ENCODE measurements at regions not wholly inside any gene's neighbourhood (a gene's known extent, or its start where the extent isn't known, plus 50 kb on each side); places are given as distances from the start of the nearest gene placed in this dataset.

DNA sequence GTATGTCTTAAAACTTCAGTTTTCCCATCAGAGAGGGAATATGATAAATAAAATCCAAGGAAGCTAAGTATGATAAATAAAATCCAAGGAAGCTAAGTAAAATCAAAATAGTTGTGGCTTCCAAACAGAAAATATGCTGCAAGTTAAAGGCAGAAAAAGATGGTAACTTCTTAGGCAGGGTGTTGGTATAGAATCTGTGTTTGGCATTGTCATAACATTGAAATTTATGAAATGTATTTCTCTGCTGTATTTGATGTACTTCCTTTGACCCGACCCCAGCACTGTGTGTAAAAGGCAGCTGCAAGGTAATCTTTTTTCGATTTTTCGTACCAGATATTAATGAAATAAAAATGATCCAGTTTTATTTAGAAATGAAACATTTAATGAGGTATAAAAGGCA lies 537.2 kb downstream of the TFEC start:
- Histone ChIP-seq H4K20me1 (ENCODE audit: insufficient read depth, low read length) (no peaks in the 10 kb centered on the region), H3K4me2 (ENCODE audit: low read depth, low read length) (no peak overlapping the region), H3K23ac (ENCODE audit: low read depth, low read length) (no peak overlapping the region), H3K36me3 (ENCODE audit: control insufficient read depth, insufficient read depth, low read length) (no peaks in the 10 kb centered on the region), H4K91ac (ENCODE audit: insufficient read depth, low read depth, low read length) (no peak overlapping the region), H3K4me3 (ENCODE audit: insufficient read depth, low read depth, low read length) (no peak overlapping the region), H2BK5ac (ENCODE audit: low read depth, low read length, poor library complexity, severe bottlenecking) (no peak overlapping the region), H3K4me1 (ENCODE audit: control insufficient read depth, insufficient read depth, low read length) (peaks cover 3% of the 10 kb centered on the region), H3K27ac (ENCODE audit: insufficient read depth, low read length) (no peak overlapping the region), H3K79me1 (ENCODE audit: low read depth in 1 of 2, low read length in 2 of 2) (no peaks in the 10 kb centered on the region), H2AK9ac (replicated peaks; ENCODE audit: low read depth, low read length, poor library complexity) (no peak overlapping the region), H2AK5ac (ENCODE audit: low read depth, low read length) (no peak overlapping the region), H2AFZ (replicated peaks; ENCODE audit: low read length, poor library complexity) (no peak overlapping the region), H3K9me3 (ENCODE audit: control insufficient read depth, insufficient read depth, low read length) (no peaks in the 10 kb centered on the region), H3K27me3 (ENCODE audit: control insufficient read depth, insufficient read depth, low read length) (no peaks in the 10 kb centered on the region), H4K5ac (ENCODE audit: low read depth, low read length) (no peak overlapping the region), H3K14ac (replicated peaks; ENCODE audit: low read depth, low read length) (no peak overlapping the region), H3K4ac (ENCODE audit: low read depth, low read length) (no peak overlapping the region), H3K56ac (ENCODE audit: extremely low read depth, insufficient read depth, low read length) (no peak overlapping the region), H2BK20ac (ENCODE audit: low read depth, low read length) (no peak overlapping the region), H3K9ac (ENCODE audit: low read depth, low read length) (no peak overlapping the region), H4K8ac (ENCODE audit: low read depth in 2 of 2, low read length in 2 of 2) (no peak overlapping the region), H3K9me1 (ENCODE audit: insufficient read depth, low read length) (no peaks in the 10 kb centered on the region), H2BK15ac (ENCODE audit: low read depth, low read length) (no peak overlapping the region), H2BK120ac (ENCODE audit: low read depth, low read length) (no peak overlapping the region), H3K18ac (ENCODE audit: low read depth, low read length) (no peak overlapping the region)
- TF ChIP-seq MXI1 (IDR thresholded peaks at IDR 0.05; ENCODE audit: borderline replicate concordance, low read depth, low read length): no peak
- TF ChIP-seq, protein P1, sequence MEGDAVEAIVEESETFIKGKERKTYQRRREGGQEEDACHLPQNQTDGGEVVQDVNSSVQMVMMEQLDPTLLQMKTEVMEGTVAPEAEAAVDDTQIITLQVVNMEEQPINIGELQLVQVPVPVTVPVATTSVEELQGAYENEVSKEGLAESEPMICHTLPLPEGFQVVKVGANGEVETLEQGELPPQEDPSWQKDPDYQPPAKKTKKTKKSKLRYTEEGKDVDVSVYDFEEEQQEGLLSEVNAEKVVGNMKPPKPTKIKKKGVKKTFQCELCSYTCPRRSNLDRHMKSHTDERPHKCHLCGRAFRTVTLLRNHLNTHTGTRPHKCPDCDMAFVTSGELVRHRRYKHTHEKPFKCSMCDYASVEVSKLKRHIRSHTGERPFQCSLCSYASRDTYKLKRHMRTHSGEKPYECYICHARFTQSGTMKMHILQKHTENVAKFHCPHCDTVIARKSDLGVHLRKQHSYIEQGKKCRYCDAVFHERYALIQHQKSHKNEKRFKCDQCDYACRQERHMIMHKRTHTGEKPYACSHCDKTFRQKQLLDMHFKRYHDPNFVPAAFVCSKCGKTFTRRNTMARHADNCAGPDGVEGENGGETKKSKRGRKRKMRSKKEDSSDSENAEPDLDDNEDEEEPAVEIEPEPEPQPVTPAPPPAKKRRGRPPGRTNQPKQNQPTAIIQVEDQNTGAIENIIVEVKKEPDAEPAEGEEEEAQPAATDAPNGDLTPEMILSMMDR (conservative IDR thresholded peaks at IDR 0.05; ENCODE audit: low read depth, low read length): no peak
- TF ChIP-seq RAD21 (IDR thresholded peaks at IDR 0.05; ENCODE audit: low read length): no peak
- TF ChIP-seq, protein P2, sequence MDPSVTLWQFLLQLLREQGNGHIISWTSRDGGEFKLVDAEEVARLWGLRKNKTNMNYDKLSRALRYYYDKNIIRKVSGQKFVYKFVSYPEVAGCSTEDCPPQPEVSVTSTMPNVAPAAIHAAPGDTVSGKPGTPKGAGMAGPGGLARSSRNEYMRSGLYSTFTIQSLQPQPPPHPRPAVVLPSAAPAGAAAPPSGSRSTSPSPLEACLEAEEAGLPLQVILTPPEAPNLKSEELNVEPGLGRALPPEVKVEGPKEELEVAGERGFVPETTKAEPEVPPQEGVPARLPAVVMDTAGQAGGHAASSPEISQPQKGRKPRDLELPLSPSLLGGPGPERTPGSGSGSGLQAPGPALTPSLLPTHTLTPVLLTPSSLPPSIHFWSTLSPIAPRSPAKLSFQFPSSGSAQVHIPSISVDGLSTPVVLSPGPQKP (IDR thresholded peaks at IDR 0.05; ENCODE audit: borderline replicate concordance, low read depth, low read length): no peak
- no peak for TF ChIP-seq MAZ (IDR thresholded peaks at IDR 0.05; ENCODE audit: borderline replicate concordance, low read depth, low read length)
- no peak for TF ChIP-seq CHD1 (IDR thresholded peaks at IDR 0.05; ENCODE audit: low read depth, low read length)
- no TSS peak for BruUV-seq (replicated peaks)
- ATAC-seq (ENCODE audit: low read depth) (no peak), DNase-seq (no peak)
- dilution Hi-C loops (cut with HindIII; ENCODE audit: low sequenced_read_pairs, unreplicated experiment) (no loop called here), intact Hi-C loops (cut with micrococcal nuclease) (no loop called here), in situ Hi-C loops (cut with MboI; ENCODE audit: low sequenced_read_pairs) (no loop called here)
- CTCF ChIA-PET: interaction anchor here (1.3 kb wide), 1 partner anchor 24 kb away, joined by 3 read pairs; no protein-coding TSS in a partner anchor
- no CpG with 5 or more reads among the region's 3 CpGs for WGBS, 2 experiments (ENCODE audit: extremely low coverage in 2 of 2, insufficient read length in 1 of 2)
- POLR2A ChIA-PET (ENCODE audit: unreplicated experiment): no interaction called here
